ENCODE measurements at regions not wholly inside any gene's neighbourhood (a gene's known extent, or its start where the extent isn't known, plus 50 kb on each side); places are given as distances from the start of the nearest gene placed in this dataset.

GRCh38 chr3:175965036-175965435 lies 1105.9 kb downstream of the NAALADL2 start:
- TF ChIP-seq CTCF (IDR thresholded peaks at IDR 0.05; ENCODE audit: low read length, missing control alignments), result no peak
- H3K4me3 ChIP-seq (replicated peaks; ENCODE audit: low read depth, low read length), result no peak overlapping the region

GRCh38 chr3:175957427-175957826 lies 1098.3 kb downstream of the NAALADL2 start:
- TF ChIP-seq CTCF (IDR thresholded peaks at IDR 0.05; ENCODE audit: low read length, missing control alignments), result no peak
- H3K4me3 ChIP-seq (replicated peaks; ENCODE audit: low read depth, low read length), result no peak overlapping the region
- no peak for DNase-seq (ENCODE audit: low read depth)

More at GRCh38 chr3:175965036-175965435, 1105.9 kb downstream of the NAALADL2 start:
- no peak for DNase-seq (ENCODE audit: low read depth)

- DNase-seq (ENCODE audit: low read depth), result peak; percentile 17
- H3K4me3 ChIP-seq (replicated peaks; ENCODE audit: low read depth, low read length), result no peak overlapping the region
- peak; percentile 31 for TF ChIP-seq CTCF (IDR thresholded peaks at IDR 0.05; ENCODE audit: low read length, missing control alignments)
Observed at GRCh38 chr3:175956964-175957363, 1097.8 kb downstream of the NAALADL2 start.

- H3K4me3 ChIP-seq (replicated peaks; ENCODE audit: low read depth, low read length), result no peak overlapping the region
- TF ChIP-seq CTCF (IDR thresholded peaks at IDR 0.05; ENCODE audit: low read length, missing control alignments), result no peak
- no peak for DNase-seq (ENCODE audit: low read depth)
Observed at GRCh38 chr3:175951047-175951694, 1092.0 kb downstream of the NAALADL2 start.

GRCh38 chr3:175948041-175948440 lies 1088.9 kb downstream of the NAALADL2 start:
- H3K4me3 ChIP-seq (replicated peaks; ENCODE audit: low read depth, low read length), result no peak overlapping the region
- DNase-seq (ENCODE audit: low read depth), result no peak
- no peak for TF ChIP-seq CTCF (IDR thresholded peaks at IDR 0.05; ENCODE audit: low read length, missing control alignments)

- DNase-seq (ENCODE audit: low read depth), result peak; percentile 8
- TF ChIP-seq CTCF (IDR thresholded peaks at IDR 0.05; ENCODE audit: low read length, missing control alignments), result peak; percentile 38
Observed at GRCh38 chr3:175941352-175941751, 1082.2 kb downstream of the NAALADL2 start.

GRCh38 chr3:175940881-175941280 lies 1081.7 kb downstream of the NAALADL2 start:
- DNase-seq (ENCODE audit: low read depth), result no peak
- TF ChIP-seq CTCF (IDR thresholded peaks at IDR 0.05; ENCODE audit: low read length, missing control alignments), result peak; percentile 11
- no peak overlapping the region for H3K4me3 ChIP-seq (replicated peaks; ENCODE audit: low read depth, low read length)

More at GRCh38 chr3:175941352-175941751, 1082.2 kb downstream of the NAALADL2 start:
- no peak overlapping the region for H3K4me3 ChIP-seq (replicated peaks; ENCODE audit: low read depth, low read length)
